ENCODE measurements at regions not wholly inside any gene's neighbourhood (a gene's known extent, or its start where the extent isn't known, plus 50 kb on each side); places are given as distances from the start of the nearest gene placed in this dataset.
"Not testable (repeated sequence)": the region's sequence is repeated elsewhere in the genome, so short reads cannot be mapped to it uniquely, and the experiment has no call there.

DNA sequence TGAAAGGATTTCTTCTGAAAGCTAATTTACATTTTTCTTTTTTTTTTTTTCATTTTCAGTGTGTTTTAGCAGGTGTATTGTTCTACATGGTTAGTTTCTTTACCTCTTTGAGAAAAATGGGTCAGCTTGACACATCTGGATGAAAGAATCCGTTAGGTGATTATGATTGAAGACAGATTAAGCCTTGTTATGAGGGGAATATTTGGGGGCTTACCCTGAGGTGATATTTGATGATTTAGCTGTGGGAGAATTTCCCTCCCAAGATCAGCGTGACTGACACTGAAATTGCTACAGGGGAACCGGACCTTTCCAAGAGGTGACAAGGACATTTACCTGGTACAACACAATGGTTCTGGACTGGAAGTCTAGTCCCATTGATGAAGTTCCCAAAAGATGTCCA is 147.5 kb downstream of the NFKBIZ start:
- DNase-seq (ENCODE audit: low spot score): no peak

DNA sequence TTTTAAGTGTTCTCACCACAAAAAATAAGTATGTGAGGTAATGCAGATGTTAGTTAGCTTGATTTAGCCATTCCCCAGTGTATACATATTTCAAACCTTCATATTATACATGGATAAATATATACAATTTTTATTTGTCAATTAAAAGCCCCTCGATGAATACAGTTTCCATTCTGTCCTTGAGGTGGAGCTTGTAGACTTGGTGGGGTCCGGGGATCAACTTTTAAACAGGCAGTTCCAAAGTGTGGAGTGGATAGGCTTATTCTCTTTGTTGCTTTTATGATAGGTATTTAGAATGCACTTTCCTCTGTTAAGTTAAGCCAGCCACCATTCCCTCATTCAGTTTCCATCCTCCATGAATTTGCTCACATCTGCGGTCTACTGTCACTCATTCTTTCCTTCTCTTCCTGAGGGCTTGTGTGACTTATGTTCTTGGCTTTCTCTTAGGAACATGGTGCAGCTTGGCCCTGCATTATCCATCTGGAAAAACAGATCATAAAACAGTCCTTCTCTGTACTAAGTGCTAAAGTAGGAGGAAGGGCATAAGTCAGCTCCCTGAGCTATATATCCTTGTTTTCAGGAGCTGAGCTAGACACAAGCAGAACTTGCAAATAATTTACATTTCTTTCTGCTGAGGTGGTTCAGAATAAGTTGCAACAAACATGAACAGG is 149.1 kb downstream of the NFKBIZ start:
- no peak for DNase-seq (ENCODE audit: low spot score)

DNA sequence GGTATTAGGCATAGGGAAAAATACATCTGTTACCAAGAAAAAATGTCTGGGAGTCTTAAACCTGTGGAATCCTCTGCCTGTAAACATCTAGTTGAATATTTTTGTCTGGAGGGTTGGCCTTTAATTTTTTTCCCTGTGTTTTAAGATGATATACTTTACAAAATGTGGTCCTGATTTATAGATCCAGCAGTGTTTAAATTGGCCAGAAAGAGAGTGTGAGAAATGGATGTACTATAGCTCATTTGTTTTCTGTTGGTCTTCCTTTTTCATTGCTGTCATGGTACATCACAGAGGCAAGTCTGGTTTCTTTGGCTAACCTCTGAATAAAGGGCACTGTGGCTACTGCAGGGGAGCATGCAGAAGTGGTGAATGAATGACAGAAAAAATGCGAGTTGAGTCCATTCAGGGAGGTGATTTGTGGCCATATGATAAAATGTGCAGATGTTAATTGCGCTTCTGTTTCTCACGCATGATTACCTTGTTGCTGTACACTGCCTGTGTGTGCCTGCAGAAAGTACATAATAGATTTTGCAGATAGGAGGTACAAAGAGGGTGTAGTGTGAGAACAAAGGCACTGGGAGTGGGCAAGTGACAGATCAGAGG is 150.0 kb downstream of the NFKBIZ start:
- no peak for DNase-seq (ENCODE audit: low spot score)

DNA sequence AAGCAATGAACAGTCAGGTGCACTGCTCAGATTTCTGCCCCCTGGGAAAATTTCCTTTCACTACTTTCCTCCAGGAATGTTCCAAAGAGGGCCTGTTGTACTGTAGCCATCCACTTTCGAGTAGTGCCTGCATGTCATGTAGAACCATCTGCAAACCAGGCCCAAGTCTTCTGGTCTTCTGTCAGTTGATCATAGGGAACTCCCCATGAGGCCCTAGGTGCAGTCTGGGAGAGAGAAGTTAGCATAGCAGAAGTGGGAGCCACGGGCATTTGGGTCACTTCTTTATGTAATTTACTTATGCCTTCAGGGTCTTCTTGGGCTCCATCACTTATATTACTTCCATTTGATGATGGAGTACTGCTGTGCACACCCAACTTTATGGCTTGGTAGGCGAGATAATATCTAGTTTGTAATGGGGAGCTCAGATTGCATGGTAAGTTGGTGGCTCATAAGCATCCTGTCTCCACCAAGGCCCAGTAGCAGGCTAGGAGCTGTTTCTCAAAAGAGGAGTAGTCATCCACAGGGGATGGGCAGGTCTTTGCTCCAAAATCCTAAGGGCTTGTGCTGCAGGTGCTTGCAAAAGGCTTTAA is 151.4 kb downstream of the NFKBIZ start:
- DNase-seq (ENCODE audit: low spot score): no peak

DNA sequence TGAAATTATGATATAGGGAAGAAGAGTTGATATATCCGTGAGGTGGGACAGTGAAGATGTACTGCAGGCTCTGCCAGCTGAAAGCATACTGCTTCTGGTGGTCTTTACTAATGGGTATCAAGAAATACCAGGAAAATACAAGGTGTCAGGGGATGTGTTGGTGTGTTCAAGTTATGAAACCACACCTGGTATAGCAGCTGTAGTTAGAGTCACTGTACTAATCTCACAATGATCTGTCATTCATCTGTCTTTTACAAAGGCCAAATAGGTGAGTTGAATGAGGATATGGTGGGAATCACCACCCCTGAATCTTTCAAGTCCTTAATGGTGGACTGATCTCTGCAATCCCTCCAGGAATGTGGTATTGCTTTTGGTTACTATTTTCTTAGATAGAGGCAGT is 152.7 kb downstream of the NFKBIZ start:
- no peak for DNase-seq (ENCODE audit: low spot score)

DNA sequence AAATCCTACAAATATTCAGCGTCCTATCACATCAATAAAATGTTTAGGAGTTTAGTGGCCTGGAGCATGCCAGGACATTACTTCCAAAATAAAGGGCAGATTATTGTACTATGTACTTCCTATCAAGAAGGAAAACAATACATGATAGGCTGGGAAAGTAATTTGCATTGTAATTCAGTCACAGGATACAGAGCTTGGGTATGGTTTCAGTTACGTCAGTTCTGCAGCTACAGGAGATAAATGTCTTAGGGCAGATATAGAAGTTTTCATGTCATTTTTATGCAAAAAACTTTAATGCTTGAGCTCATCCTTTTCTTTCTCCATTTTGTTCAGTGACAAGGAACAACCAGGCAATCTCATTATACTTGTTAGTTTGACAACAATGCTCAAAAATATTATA is 155.2 kb downstream of the NFKBIZ start:
- no peak for DNase-seq (ENCODE audit: low spot score)

DNA sequence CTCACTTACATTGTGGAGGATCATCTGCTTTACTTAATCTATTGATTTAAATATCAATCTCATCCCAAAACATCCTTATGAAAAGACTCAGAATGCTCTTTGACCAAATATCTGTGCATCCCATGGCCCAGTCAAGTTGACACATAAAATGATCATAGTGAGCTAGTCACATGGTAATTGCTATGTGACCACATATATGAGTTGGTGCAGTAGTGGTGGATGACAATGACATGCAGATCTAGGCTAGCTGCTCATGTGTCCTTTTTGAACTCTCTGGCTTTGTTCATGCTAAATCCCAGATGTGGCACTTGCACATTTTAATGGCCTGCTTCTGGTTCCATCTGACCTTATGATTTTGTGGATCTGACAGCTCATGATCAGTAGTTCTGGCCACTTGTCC is 156.2 kb downstream of the NFKBIZ start:
- DNase-seq (ENCODE audit: low spot score): no peak

DNA sequence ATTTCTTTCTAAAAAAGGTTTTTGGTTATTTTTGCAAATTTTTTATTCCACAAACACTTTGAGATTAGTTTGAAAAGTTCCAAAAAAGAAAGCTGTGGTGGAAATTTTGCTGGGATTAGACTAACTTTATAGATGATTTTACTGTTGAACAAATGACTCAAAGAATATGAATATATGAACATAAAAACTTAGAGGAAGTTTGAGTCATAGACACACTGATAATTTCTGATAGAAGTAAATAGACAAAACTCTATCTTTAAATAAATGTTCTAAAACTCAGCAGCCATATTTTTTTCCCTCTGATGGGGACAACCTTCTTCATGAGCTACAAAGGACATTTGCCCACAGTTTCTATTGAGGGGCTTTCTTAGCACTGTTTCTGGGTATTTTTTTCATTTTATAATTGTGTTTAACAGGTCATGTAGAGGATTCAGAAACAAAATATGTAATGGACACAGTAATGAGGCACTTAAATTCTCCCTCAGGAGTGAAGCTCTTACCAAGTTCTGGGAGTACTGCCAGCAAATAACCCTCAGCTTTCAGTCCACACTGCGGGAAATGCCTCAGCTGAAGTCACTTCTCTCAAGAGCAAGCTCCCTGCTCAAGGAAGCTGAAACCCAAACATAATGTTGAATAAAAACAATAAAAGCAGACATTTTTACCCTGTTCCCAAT is 157.6 kb downstream of the NFKBIZ start:
- peak; percentile 65 for DNase-seq (ENCODE audit: low spot score)

DNA sequence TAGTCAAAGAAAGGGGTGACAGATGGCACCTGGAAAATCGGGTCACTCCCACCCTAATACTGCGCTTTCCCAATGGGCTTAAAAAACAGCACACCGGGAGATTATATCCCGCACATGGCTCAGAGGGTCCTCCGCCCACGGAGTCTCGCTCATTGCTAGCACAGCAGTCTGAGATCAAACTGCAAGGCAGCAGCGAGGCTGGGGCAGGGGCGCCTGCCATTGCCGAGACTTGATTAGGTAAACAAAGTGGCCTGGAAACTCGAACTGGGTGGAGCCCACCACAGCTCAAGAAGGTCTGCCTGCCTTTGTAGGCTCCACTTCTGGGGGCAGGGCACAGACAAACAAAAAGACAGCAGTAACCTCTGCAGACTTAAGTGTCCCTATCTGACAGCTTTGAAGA is 159.1 kb downstream of the NFKBIZ start:
- not testable (repeated sequence) for DNase-seq (ENCODE audit: low spot score)

DNA sequence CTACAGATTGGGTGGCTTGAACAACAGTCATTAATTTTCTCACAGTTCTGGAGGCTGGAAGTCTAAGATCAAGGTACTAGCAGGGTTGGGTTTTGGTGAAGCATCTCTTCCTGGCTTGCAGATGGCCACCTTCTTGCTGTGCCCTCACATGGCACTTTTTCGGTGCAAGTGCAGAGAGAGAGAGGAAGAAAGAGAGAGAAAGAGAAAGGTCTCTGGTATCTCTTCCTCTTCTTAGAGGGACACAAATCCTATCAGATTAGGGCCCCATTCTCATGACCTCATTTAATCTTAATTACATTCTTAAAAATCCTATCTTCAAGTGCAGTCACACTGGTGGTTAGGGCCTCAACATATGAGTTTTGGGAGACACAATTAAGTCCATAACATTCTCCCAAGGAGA is 167.1 kb downstream of the NFKBIZ start:
- no peak for DNase-seq (ENCODE audit: low spot score)

DNA sequence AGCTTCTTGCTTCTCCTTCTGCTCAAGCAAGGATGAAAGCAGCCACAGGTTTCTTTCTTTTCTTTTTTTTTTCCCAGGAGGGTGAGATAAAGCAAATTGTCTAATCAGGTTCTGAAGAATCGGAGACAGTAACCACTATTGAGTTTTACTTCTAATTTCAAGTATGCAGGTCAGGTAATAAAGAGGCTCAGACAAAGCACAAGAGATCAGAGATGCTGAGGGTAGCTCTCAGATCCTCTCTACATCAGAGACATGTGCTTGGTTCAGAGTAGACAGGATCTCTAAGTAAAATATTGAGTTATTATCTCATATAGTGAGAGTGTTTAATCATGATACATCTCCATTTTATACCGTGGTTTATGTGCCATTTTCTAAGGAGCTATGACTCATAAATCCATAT is 168.5 kb downstream of the NFKBIZ start:
- no peak for DNase-seq (ENCODE audit: low spot score)

DNA sequence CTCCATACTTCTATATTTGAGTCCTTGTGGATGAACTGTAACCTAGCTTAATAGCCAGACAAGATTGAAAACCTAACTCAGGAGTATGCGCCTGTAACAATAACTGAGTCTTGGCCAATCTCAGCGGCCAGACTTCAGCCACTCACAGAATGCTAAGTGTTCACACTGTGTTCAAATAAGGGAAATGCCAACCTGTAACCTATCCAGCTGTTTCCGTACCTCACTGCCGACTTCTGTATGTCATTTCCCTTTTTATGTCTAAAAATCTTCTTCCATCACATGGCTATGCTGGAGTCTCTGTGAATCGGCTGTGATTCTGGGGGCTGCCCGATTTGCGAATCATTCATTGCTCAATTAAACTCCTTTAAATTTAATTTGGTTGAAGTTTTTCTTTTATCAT is 169.2 kb downstream of the NFKBIZ start:
- no peak for DNase-seq (ENCODE audit: low spot score)

DNA sequence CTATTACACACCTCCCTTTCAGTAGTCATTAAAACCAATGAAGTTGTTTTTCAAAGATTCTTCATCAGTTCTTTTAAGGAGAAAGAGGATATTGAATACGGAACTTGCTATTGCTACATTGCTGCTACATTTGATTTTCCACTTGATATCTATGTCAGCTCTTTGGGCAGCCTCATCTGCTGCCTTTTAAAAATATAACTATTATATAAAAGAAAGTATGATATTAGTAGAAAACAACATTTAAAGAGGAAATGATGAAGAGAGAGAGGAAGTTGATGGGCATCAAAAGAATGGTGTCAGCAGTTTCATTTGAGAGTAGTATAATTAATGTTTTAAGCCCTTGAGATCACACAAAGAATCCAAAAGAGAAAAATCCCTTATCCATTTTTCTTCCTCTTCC is 171.4 kb downstream of the NFKBIZ start:
- DNase-seq (ENCODE audit: low spot score): no peak

DNA sequence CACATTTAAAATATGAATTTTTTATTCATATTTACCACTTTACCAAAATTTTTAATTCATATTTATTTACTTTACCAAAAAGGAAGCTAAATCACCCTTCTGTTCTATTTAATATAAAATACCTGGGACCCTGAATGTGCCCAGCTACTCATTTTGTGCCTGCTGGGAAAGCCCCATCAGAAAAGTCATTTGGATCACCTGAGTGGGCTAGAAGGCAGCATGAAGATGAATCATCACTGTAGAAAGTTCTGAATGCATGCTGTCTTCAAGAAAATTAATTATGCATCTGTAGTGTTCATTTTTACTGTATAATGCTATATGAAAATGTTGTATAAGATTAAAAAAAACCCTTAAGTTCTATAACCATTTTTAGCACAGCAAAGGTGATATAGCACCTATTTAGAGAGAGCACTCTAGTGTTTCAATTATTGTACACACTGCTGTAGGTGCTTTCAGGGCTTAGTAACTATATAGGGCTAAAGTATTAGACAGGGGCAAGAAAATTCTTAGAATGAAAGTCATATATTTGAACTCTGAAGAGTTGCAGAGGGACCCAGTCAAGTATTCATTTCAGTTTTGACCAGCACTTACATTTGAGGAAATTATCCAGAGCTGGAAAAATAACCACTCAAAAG is 175.1 kb downstream of the NFKBIZ start:
- DNase-seq (ENCODE audit: low spot score): no peak

DNA sequence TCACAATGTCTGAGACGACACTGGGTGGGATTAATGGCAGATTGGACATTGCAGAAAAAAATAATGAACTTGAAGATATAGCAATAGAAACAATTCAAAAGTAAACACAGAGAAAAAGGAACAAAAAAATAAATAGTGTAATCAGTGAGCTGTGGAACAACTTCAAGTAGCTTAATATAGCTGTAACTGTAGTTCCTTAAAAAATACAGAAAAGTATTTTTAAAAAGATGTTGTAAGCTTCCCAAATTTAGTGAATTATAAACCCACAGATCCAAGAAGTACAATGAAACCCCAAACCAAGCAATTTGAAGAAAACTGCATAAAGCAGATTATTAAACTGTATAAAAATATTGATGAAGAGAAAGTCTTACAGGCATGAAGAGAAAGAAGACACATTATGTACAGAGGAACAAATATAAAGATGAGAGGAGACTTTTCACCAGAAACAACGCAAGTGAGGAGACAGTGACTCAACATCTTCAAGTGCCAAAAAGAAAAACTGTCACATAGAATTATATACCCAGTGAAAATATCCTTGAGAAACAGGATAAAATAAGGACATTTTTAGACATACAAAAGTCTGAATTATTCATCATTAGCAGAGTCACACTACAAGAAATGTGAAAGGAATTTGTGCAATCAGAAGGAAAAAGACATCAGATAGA is 176.4 kb downstream of the NFKBIZ start:
- no peak for DNase-seq (ENCODE audit: low spot score)

DNA sequence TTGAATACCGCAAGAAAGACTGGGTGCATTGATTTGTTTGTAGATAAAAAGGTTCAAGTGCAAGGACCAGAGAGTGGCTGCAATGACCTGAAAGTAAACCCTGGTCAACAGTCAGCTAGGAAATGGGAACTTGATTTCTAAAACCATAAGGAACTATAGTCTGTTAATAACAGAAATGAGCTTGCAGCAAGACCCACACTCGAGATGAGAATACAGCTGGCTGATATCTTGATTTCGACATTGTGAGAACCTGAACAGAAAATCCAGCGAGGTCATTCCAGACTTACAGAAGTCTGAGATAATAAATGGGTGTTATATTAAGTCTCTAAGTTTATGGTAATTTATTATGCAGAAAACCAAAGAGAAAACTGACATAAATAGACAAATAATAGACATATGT is 177.3 kb downstream of the NFKBIZ start:
- no peak for DNase-seq (ENCODE audit: low spot score)

DNA sequence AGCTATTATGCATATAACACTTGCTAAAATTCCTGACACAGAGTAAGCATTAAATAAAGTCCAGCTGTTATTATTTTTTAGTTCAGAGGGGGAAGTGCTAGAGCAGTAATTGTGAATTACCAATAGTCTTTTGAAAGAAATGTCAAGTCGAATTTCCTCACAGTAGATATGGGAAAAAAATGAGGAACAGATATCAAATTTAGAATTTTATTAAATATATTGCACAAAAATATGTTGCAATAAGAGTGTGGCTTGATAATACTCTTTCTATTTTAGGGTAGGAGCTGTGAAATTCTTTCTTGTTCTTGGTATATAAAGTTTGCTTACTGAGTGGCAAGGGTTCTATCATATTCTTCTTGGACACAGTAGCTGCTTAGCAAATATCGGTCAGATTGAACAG is 181.3 kb downstream of the NFKBIZ start:
- DNase-seq (ENCODE audit: low spot score): no peak

DNA sequence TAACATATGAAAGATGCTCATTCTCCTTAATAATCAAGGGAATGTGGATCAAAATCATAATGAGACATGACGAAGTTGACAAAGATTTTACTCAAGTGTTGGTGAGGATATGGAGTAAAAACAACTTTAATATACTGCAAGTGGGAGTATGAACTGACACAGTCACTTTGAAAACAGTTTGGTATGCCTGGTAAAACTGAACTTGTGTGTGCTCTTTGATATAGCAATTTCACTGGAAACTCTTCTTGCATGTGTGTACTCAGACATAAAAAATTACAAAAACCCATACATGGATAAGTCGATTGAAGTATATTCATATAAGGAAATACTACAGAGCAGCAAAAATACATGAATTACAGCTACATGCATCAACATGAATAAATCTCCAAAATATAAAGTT is 182.5 kb downstream of the NFKBIZ start:
- DNase-seq (ENCODE audit: low spot score): no peak

DNA sequence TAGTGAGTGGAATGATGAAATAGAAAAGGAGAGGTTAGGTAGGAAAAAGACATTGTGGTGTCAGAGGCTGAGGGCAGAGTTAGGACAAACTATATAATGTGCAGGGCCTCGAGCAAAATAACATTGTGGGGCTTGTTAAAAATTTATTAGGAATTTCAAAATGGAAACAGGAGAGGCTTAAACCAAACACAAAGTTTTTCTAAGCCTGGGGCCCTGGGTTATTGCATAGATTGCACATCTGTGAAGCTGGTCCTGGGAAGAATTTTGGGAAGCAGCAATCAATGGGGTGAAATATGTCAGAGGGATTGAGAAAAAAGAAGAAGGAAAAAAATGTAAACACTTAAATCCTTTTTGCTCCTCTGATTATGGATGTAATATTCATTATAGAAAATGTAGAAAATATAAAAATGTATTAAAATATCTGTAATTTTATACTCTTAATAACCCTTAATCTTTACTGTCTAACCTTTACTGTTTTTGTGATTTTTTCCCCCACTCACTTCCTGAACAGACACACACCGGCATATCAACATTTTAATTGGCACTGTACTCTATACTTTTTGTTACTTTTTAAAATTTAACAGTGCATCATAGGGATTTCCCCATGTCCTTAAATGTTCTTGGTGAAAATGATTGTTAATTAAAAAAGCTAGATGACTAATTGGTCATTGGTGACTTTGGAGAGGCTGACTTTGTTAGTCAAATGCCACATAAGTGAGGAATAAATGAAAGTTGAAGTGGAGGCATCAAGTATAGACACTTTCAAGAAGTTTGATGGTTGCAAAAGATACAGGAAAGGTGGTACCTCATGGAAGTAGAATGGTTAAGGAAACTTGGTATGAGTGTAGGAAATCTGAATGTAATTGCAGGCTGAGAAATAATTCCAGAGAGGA is 183.4 kb downstream of the NFKBIZ start:
- DNase-seq (ENCODE audit: low spot score): no peak

DNA sequence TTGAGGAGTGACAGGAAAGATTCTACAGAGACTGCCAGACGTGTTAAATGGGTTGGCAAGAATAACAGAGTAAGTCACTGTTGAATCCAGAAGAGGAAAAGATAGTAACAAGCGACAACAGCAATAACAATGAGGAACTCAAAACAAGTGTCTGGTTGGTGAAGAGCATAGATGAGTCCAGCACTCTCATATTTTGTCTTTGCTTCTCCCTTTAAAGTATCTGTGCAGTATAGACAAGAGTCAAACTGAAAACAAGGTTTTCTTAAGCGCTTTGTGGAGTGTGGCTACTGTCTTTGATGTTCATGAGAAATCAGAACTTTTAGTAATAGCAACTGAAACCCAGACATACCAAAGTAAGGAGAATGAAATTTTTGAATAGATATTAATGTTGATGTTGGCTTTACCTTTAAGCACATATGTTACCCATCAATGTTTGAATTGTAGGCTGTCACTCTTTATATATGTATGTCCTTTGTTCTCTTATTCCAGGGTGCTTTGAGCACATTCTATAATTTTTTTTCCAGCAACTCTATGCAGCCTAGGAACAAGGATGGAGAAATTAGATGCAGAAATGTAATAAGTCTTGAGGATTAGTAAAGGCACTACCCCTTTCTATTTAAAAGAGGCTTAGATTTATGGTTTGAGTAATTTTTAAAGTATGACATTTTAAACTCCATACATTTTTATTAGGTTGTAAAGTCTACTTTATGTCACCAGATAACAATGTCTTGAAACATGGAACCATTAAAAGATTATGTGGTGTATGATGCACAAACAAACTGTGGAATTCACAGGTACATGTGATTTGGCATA is 185.5 kb downstream of the NFKBIZ start:
- peak; percentile 48 for DNase-seq (ENCODE audit: low spot score)

Measured in HT-29 (cell line).